ENCODE measurements at regions not wholly inside any gene's neighbourhood (a gene's known extent, or its start where the extent isn't known, plus 50 kb on each side); places are given as distances from the start of the nearest gene placed in this dataset.

- DNase-seq (ENCODE audit: low read depth), result no peak
Measured at GRCh38 chr4:179584101-179584500, 2141.9 kb upstream of the AGA start.

- no peak for DNase-seq (ENCODE audit: low read depth)
Measured at GRCh38 chr4:179585761-179586160, 2143.5 kb upstream of the AGA start.

GRCh38 chr4:179586460-179586859, 2144.2 kb upstream of the AGA start:
- DNase-seq (ENCODE audit: low read depth), result no peak

GRCh38 chr4:179595671-179596410, 2153.6 kb upstream of the AGA start:
- no peak for DNase-seq (ENCODE audit: low read depth)

GRCh38 chr4:179596621-179597020, 2154.4 kb upstream of the AGA start:
- DNase-seq (ENCODE audit: low read depth), result no peak

GRCh38 chr4:179597301-179597700, 2155.1 kb upstream of the AGA start:
- no peak for DNase-seq (ENCODE audit: low read depth)

- no peak for DNase-seq (ENCODE audit: low read depth)
Measured at GRCh38 chr4:179601671-179602070, 2159.4 kb upstream of the AGA start.

GRCh38 chr4:179605196-179605595, 2163.0 kb upstream of the AGA start:
- no peak for DNase-seq (ENCODE audit: low read depth)

GRCh38 chr4:179607003-179607402, 2164.8 kb upstream of the AGA start:
- no peak for DNase-seq (ENCODE audit: low read depth)

- no peak for DNase-seq (ENCODE audit: low read depth)
Measured at GRCh38 chr4:179615704-179616103, 2173.5 kb upstream of the AGA start.

GRCh38 chr4:179618966-179619365, 2176.7 kb upstream of the AGA start:
- DNase-seq (ENCODE audit: low read depth), result no peak

- DNase-seq (ENCODE audit: low read depth), result no peak
Measured at GRCh38 chr4:179624768-179625181, 2182.5 kb upstream of the AGA start.

- DNase-seq (ENCODE audit: low read depth), result no peak
Measured at GRCh38 chr4:179625406-179625805, 2183.2 kb upstream of the AGA start.

GRCh38 chr4:179626687-179627086, 2184.4 kb upstream of the AGA start:
- no peak for DNase-seq (ENCODE audit: low read depth)

GRCh38 chr4:179631321-179631720, 2189.1 kb upstream of the AGA start:
- no peak for DNase-seq (ENCODE audit: low read depth)

- no peak for DNase-seq (ENCODE audit: low read depth)
Measured at GRCh38 chr4:179634862-179635261, 2192.6 kb upstream of the AGA start.

- DNase-seq (ENCODE audit: low read depth), result no peak
Measured at GRCh38 chr4:179662522-179662921, 2220.3 kb upstream of the AGA start.

- DNase-seq (ENCODE audit: low read depth), result no peak
Measured at GRCh38 chr4:179663641-179664429, 2221.6 kb upstream of the AGA start.

- no peak for DNase-seq (ENCODE audit: low read depth)
Measured at GRCh38 chr4:179664430-179665027, 2222.3 kb upstream of the AGA start.

GRCh38 chr4:179666226-179666625, 2224.0 kb upstream of the AGA start:
- no peak for DNase-seq (ENCODE audit: low read depth)

- no peak for DNase-seq (ENCODE audit: low read depth)
Measured at GRCh38 chr4:179671609-179672008, 2229.4 kb upstream of the AGA start.

- no peak for DNase-seq (ENCODE audit: low read depth)
Measured at GRCh38 chr4:179678093-179678814, 2236.0 kb upstream of the AGA start.
